Activated effector memory CD4-positive, alpha-beta T cell treated with Interleukin-2 at 50 U/mL for 16 hours (primary cell): ENCODE measurements at regions not wholly inside any gene's neighbourhood (a gene's known extent, or its start where the extent isn't known, plus 50 kb on each side); places are given as distances from the start of the nearest gene placed in this dataset.

Experiments used
- DNase-seq: peaks from one replicate; pipeline ENCODE4 v3.0.0-alpha.2; 2020

DNA sequence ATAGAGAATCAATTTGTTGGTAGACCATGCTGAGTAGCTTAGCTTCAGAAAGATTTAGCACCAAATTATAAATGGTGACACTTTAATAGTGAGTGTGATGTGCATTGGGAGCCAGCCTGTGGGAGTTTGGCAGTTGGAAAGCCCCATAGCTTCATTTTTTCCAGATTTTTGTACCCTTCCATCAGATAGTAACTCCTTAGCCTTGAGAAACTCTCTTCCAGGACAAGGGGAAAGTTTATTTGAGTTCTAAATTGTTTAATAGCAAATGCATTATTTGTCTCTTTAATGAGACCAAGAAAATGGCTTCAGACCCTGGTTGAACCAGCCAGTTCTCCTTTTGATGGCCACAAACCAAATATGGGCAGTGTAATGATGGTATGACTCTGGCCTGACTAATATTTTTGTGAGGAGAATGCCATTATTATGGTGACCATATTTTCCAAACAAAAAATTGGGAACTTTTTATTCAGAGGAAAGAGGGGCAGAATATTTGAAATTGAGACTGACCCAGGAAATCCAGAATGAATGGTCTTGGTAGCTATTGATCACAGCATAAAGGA is 49.8 kb downstream of the PLCE1 start:
- no peak for DNase-seq

DNA sequence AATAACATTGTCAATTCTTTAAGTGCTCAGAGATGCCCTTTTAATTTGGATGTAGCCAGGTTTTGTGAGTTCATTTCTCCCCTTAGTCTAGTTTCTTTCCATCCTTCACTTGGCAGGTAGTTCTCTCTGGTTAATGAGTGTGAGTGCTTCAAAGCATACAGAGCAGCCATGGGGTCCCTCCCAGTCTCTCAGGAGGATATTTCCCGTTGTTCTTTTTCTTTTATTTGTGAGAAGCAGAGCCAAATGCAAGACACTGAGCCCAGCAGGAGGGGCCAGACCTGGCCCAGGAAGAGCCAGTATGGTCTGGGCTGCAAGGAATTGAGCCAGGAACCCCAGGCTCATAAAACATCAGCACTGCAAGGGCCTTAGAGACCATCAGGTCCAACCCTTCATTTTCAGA is 52.4 kb downstream of the PLCE1 start:
- DNase-seq = no peak

GRCh38 chr10:94047293-94047692 is 53.6 kb downstream of the PLCE1 start:
- no peak for DNase-seq

GRCh38 chr10:94049911-94050310 is 56.2 kb downstream of the PLCE1 start:
- no peak for DNase-seq

GRCh38 chr10:94052281-94052680 is 58.5 kb downstream of the PLCE1 start:
- DNase-seq = no peak

DNA sequence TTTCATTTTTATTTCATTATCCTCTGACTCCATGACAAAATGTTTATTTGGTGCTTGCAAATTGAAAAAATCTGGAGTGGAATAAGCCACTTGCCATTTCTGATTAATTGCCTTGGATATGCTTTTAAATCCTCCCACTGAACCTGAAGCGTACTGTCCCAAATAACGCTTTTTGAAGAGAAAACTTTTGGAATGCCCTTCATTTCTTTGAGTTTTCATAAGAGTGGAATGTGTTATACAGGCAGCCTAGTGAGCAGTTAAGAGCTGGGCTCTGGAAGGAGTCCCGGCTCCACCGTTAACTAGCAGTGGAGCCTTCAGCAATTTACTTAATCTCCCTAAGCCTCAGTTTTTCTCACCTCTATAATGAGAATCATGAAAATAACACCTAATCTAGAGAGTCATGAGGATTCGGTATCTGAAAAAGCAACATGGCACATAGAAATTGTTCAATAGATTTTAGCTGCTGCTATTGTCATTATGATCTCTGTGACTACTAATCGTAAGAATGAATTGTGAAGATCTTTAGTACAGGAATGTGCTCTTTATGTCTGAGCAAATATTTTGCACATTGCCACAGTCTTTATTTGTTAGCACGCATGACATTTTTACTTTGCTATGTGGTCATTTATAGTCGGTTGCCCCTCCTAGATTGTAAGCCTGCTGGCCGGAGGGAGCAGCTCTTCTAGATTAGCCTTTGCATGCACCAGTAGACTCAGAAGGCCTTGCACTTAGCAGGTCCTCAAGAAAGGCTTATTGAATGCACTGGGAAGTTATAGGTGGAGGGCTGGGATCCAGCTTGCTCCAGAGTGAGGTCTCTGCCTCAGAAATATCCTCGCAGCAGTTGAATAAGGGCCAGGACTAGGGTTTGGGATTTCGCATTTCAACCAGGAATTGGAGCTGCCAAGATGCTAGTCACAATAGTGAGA is 59.4 kb downstream of the PLCE1 start:
- DNase-seq = no peak

GRCh38 chr10:94059178-94059883 is 65.6 kb downstream of the PLCE1 start:
- no peak for DNase-seq

DNA sequence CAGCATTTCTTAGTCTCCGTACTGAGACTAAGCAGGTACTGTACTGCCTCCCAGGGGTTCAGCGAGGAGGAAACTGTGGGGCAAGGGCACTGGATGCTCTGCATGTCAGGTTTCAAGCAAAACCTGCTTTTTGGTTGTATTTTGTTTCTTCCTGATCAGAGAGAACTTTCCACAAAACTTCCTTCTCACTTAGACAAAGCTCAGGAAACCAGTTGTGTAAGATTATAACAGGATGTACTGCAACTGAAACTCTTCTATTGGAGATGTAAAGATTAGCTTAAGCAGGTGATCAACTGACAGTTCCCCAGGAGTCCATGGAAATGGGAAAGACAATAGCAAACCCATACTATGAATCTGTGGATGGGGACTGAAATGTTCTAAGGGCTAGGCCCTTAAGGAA is 67.3 kb downstream of the PLCE1 start:
- no peak for DNase-seq

- DNase-seq = no peak
Measured at GRCh38 chr10:94062611-94063010, 68.9 kb downstream of the PLCE1 start.

GRCh38 chr10:94065362-94065761 is 71.6 kb downstream of the PLCE1 start:
- no peak for DNase-seq

DNA sequence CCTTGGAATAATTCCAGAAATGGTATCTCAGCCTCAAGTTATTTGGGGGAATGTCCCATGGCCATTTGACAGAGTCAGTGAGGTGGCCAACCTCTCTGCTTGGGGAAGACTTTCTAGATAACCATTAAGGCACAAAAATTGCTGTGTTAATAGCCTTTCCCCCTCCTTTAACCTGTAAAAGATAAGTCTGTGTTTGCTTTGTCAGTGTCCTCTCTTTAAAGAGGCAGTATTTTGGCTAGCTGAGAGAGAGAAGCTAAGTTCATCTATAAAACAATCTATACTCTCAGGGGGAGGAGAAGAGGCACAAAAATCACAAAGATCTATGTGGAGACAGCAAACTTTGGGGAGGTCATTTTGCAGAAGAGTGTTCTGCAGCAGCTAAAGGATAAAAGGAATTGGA is 72.1 kb downstream of the PLCE1 start:
- DNase-seq = no peak

DNA sequence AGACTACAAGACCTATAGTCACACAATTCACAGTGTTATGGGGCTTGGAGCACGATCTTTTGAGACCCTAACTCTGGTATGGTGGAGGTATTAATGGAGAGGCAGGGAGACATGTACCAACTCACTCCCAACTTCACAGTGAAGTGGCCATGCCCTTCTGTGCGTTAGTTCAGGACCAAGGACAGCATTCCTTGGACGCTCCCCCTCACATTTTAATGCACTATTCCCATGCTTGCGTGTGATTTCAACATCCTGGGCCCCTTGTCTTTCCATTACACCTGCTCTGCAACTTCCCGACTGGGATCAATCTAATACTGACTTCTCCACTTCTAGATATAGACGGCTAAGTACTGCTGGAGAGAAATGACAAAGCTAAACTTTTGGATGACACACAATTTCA is 72.7 kb downstream of the PLCE1 start:
- DNase-seq = no peak

DNA sequence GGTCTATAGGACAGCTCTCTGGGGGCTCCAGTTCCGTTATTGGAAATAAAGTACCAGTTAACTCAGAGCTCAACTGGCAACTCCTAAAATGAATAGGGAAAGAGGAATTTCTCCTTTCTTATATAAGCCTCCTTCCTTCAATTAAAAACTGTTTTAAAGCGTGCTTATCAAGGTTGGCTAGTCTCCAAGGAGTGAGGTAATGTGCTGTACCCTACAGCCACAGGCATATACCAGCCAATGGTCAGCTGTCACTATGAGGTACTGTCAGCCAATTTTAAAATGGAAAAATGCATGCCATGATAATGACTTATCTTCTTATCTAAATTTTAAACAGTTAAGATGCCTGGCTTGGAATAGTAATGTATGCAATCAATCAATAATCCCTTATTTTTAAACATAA is 76.2 kb downstream of the PLCE1 start:
- no peak for DNase-seq

DNA sequence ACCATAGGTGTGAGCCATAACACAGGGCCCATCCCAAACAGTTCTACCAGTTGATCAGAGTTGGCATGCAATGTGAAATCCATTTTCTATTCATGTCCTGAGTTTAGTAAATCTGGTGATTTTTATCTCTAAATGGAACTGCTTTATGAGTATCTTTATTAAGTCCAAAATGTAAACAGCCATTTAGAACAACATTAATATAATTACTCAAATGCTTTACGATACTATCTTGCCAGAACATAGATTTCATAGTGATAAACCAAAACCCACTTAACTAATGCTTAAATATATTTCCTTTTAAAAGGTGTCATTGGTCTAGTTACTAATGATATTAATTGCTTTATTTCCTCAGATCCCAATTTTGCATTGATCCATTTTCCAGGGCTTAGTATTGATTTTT is 80.7 kb downstream of the PLCE1 start:
- no peak for DNase-seq

- no peak for DNase-seq
Measured at GRCh38 chr10:94075506-94075905, 81.8 kb downstream of the PLCE1 start.

DNA sequence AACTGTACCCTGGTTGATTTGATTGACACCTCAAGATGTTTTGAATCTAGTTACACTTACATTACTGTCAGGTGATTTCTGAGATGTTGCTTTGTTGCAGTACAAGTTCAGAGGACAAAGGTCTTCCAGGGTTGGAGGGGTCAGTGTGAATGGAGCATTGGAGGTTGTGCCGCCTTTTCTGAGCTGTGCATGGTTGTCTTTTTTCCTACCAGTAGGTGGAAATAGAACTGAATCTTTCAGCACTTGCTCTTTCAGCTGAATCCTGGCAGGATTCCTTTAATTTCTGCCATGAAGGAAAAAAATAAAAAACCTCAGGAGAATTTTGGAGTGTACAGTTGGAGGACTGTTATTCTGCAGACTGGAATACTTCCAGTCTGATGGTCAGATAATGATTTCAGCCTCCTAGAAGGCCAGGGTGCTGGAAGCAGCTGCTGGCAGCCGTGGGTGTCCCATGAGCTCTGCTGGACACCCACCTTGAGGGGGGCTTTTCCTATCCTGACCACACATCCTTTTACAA is 82.7 kb downstream of the PLCE1 start:
- DNase-seq = no peak

DNA sequence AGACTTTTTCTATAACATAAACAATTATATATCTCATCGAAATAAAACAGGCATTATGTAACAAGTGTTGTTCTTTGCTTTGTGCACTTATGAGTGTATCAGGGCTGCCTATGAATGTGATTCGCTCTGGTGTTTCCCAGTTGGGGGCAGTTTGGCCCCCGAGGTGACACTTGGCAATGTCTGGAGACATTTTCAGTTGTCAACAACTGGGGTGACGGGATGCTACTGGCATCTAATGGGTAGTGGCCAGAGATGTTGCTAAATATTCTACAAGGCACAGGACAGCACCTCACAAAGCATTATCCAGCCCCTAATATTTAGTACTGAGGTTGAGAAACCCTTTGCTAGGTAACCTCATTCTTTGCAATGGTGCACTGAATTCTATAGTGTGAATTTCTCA is 83.3 kb downstream of the PLCE1 start:
- no peak for DNase-seq

DNA sequence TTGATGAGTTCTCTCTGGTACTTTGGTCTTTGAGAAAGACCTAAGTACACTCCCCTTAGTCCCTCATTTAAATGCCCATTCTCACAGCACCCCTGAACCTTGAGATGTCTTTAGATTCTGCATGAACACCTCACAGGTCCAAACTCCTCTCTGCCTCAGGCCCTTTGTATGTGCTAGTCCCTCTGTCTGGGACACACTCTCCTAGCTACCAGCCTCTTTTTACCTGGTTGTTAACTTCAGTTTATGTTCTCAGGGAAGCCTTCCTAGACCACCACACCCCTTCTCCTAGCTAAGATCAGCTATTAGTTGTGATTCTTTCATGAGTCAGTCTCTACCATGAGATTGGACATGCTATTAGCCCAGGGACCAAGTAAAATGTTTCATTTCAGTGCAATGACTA is 86.4 kb downstream of the PLCE1 start:
- no peak for DNase-seq

DNA sequence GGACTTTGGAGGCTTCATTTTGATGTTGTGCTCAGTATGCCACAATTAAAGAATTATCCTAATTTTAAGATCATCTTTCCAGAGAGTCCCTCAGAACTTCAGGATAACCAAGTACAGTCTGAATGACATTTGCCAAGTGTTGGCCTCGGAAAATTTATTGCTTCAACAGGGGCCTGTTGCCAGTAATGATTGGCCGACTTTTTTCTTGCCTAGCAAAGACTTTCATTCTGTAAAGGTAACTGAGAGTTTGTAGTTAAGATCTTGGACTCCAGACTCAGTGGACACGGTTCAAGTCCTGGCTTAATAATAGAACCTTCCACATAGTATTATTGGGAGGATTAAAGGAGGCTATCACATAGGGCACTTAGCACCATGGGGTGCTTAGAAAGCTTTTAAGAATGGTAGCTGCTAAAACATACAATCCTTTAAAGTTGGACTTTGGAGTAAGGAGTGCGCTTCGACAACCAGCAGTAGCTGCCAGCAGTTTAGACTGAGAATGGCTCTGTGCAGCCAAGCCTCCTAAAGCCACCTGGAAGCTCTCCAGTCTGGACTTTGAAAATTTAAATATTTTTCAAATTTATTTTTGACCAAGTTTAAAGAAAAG is 90.0 kb downstream of the PLCE1 start:
- DNase-seq = no peak

- DNase-seq = no peak
Measured at GRCh38 chr10:94084344-94084743, 90.6 kb downstream of the PLCE1 start.

DNA sequence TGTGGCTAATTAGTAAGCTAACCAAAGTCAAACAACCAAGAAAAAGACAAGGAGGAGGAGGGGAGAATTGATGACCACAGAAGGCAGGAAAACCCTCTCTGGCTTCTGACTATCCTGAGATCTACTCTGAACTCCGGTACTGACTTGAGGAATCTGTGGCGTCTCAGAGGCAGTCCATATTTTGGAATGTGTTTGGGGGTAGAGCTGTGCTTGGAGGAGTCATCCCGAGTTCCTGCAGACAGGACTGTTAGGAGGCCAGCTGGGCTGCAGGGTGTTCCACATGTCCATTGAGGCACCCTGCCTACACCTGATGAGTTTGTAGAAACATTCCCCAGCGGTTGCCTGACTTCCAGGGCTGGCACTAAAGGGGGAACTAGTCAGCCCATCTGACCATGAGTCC is 91.6 kb downstream of the PLCE1 start:
- DNase-seq = no peak

- no peak for DNase-seq
Measured at GRCh38 chr10:94085766-94086437, 92.2 kb downstream of the PLCE1 start.

- no peak for DNase-seq
Measured at GRCh38 chr10:94088926-94089381, 95.2 kb downstream of the PLCE1 start.
